AG04449 (cell line): ENCODE measurements at regions not wholly inside any gene's neighbourhood (a gene's known extent, or its start where the extent isn't known, plus 50 kb on each side); places are given as distances from the start of the nearest gene placed in this dataset.

Source experiments
- CTCF ChIA-PET: fragments of 350-600 bp; formaldehyde crosslinking; extraction: SDS; loops from one replicate; lab custom pipeline; 2021; ENCODE audit warnings: antibody characterized with exemption; lab: Yijun Ruan, JAX
- POLR2A ChIA-PET: fragments of 400-600, 350-600 bp; formaldehyde crosslinking; extraction: SDS; loops from one replicate; lab custom pipeline; 2020; ENCODE audit warnings: antibody characterized with exemption, inconsistent platforms; lab: Yijun Ruan, JAX
- DNase-seq: peaks from one replicate; pipeline ENCODE4 v3.0.0-alpha.2; 2010; ENCODE audit warnings: low read depth, low spot score
- H3K4me3 ChIP-seq: 2 replicates; pipeline ENCODE4 v1.5.1; 2011; ENCODE audit warnings: low read depth, mild to moderate bottlenecking, control low read depth, low read length
- TF ChIP-seq, protein P1 (sequence below): IDR thresholded peaks from one replicate; pipeline ENCODE4 v1.5.1; 2011; ENCODE audit warnings: mild to moderate bottlenecking, moderate library complexity, low read length, control low read depth, inconsistent platforms; ENCODE audit not compliant: insufficient read depth; ENCODE audit errors: missing control alignments

DNA sequence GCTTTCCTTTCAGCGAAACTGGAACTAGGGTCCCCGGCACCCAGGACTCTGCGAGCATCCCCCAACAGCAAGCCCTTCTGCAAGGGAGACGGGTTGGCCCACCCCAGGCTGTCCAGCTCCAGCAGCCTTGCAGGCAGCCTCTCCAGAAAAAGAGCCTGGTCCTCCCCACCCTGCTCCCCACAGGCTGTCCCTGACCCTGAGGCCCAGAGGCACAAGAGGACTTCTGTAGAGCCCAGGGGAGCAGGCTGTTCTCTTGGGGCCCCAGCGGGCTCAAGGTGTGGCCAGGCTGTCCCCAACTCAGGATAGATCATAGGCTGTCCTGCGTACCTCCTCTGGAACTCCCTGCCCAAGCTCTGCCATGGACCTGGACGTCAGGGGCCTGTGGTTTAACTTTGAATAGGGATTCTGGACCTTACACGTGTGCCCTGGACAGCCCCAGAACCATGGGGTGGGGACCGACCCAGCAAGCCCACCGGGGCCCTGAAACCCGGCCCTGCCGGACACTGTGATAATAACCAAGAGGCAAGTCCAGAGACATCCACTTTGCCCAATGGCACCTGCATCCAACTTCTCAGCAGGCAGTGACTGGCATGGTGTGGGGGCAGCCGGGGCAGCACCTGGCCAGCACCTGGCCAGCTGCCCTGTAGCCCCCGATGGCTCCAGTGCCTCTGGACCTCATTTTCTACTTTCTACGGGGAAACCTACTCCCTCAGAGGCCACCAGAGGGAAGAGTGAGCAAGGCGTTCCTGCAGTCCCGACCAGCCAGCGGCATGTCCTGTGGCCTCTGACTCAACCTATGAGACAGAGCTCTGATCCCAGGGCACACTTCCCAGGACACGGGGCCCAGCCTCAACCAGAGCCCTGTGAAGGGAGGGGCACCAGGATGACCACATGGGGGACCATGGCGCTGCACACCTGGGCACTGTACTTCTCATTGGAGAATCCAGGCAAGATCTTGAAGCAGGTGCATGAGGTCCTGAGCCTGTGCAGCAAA lies 50.9 kb upstream of the TPM4 start:
- TF ChIP-seq, protein P1, sequence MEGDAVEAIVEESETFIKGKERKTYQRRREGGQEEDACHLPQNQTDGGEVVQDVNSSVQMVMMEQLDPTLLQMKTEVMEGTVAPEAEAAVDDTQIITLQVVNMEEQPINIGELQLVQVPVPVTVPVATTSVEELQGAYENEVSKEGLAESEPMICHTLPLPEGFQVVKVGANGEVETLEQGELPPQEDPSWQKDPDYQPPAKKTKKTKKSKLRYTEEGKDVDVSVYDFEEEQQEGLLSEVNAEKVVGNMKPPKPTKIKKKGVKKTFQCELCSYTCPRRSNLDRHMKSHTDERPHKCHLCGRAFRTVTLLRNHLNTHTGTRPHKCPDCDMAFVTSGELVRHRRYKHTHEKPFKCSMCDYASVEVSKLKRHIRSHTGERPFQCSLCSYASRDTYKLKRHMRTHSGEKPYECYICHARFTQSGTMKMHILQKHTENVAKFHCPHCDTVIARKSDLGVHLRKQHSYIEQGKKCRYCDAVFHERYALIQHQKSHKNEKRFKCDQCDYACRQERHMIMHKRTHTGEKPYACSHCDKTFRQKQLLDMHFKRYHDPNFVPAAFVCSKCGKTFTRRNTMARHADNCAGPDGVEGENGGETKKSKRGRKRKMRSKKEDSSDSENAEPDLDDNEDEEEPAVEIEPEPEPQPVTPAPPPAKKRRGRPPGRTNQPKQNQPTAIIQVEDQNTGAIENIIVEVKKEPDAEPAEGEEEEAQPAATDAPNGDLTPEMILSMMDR: peak; percentile 64
- POLR2A ChIA-PET: no interaction called here
- H3K4me3 ChIP-seq: no peak overlapping the region
- DNase-seq: peak; percentile 14
- CTCF ChIA-PET: interaction anchor here (0.6 to 6.9 kb wide), 12 partner anchors 10 to 159 kb away, joined by 3 to 40 read pairs (median 3); partner anchors contain the start of gene FAM32A

DNA sequence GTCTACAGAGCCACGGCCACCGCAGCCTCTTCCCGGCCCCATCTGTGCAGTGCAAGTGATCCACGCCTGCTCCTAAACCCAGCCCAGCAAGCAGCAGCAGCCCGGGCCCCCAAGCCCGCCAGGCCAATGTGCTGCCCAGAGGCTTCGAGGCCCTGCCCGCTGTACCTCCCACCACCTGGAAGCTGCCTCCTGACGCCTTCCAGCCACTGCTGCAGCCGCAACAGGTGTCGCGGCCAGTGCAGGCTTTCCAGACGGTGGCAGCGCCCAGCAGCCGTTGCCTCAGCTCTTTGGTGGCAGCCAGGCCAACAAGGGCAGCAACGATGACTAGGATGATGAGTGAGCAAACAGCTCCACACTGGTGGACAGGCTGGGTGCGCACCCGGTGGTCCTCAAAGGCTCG lies 50.2 kb upstream of the TPM4 start:
- ChIA-PET CTCF (interaction anchor here (0.6 to 6.9 kb wide), 12 partner anchors 10 to 159 kb away, joined by 3 to 40 read pairs (median 3); partner anchors contain the start of gene FAM32A), POLR2A (no interaction called here)
- TF ChIP-seq, protein P1: no peak
- no peak overlapping the region for H3K4me3 ChIP-seq
- no peak for DNase-seq
